ENCODE measurements at regions not wholly inside any gene's neighbourhood (a gene's known extent, or its start where the extent isn't known, plus 50 kb on each side); places are given as distances from the start of the nearest gene placed in this dataset.

DNA sequence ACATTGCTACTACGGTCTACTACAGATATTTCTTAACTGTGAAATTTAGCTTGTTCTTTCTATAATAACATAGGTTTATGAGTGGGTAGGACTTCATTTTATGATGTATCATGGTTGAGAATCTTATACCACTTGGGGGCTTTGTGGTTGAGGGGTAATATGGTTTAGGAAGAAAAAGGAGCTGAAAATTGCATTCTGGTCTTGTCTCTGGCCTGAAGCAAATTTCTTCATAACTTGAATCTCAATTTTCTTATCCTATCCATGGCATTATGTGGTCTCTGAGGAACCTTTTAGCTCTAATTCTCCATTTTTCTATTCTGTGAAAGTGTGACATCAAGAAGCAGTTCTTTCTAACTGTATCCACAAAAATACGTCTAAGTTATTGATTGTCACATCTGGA is 341.0 kb downstream of the SOX2 start:
- Histone ChIP-seq H3K23ac (ENCODE audit: low read length) (no peak overlapping the region), H4K12ac (ENCODE audit: low read depth, low read length) (no peak overlapping the region), H3K4ac (ENCODE audit: low read depth, low read length) (no peak overlapping the region), H3K27ac (ENCODE audit: low read depth, low read length) (no peak overlapping the region), H2BK5ac (ENCODE audit: low read depth, low read length, poor library complexity) (no peak overlapping the region), H4K91ac (ENCODE audit: low read depth, low read length) (no peak overlapping the region), H3K14ac (ENCODE audit: low read length) (no peak overlapping the region), H3K79me1 (ENCODE audit: low read length) (no peaks in the 10 kb centered on the region), H3K18ac (ENCODE audit: low read length) (no peak overlapping the region), H3K36me3 (ENCODE audit: control insufficient read depth in 1 of 2, insufficient read depth in 2 of 2, low read length in 2 of 2) (no peaks in the 10 kb centered on the region), H3K27me3 (ENCODE audit: insufficient read depth, low read length) (no peaks in the 10 kb centered on the region), H3K4me3 (ENCODE audit: low read depth, low read length) (no peak overlapping the region), H2AFZ (ENCODE audit: insufficient read depth, low read length, poor library complexity) (no peak overlapping the region), H4K8ac (ENCODE audit: low read depth, low read length) (no peak overlapping the region), H3K4me1 (ENCODE audit: control insufficient read depth in 1 of 2, insufficient read depth in 2 of 2, low read length in 2 of 2) (no peaks in the 10 kb centered on the region), H3K9ac (ENCODE audit: low read length) (no peak overlapping the region), H3K79me2 (ENCODE audit: control insufficient read depth, insufficient read depth, low read length, poor library complexity) (no peaks in the 10 kb centered on the region), H2BK12ac (ENCODE audit: low read length) (no peak overlapping the region), H3K9me3 (ENCODE audit: insufficient read depth, low read depth, low read length) (no peaks in the 10 kb centered on the region), H2AK5ac (ENCODE audit: low read length) (no peak overlapping the region), H3K4me2 (ENCODE audit: low read length) (no peak overlapping the region), H2BK120ac (ENCODE audit: insufficient read depth, low read length, poor library complexity) (no peak overlapping the region)
- WGBS (ENCODE audit: extremely low coverage, insufficient coverage, insufficient read length) = no CpG with 5 or more reads among the region's 2 CpGs
- no peak for DNase-seq

DNA sequence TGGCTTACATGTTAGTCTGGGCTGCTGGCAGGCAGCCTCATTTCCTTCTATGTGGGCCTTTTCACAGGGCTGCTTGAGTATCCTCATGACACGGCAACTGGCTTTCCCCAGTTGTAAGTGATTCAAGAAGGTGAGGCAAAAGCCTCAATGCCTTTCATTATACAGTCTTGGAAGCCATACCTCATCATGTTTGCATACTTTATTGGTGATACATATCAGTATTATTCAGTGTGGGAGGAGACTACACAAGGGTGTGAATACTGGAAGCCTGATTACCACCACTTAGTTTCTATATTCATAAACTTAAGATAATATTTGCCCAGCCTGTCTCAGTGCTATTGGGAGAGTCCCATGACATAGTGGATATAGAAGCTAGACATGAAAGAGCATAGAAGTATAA is 346.8 kb downstream of the SOX2 start:
- no peaks in the 10 kb centered on the region for H3K36me3 ChIP-seq (ENCODE audit: control insufficient read depth in 1 of 2, insufficient read depth in 2 of 2, low read length in 2 of 2)
- H4K91ac ChIP-seq (ENCODE audit: low read depth, low read length) = no peak overlapping the region
- no CpG with 5 or more reads among the region's 1 CpG for WGBS (ENCODE audit: extremely low coverage, insufficient coverage, insufficient read length)
- no peaks in the 10 kb centered on the region for H3K27me3 ChIP-seq (ENCODE audit: insufficient read depth, low read length)
- H3K79me2 ChIP-seq (ENCODE audit: control insufficient read depth, insufficient read depth, low read length, poor library complexity) = no peaks in the 10 kb centered on the region
- H3K9ac ChIP-seq (ENCODE audit: low read length) = no peak overlapping the region
- no peak overlapping the region for H4K12ac ChIP-seq (ENCODE audit: low read depth, low read length)
- H2AK5ac ChIP-seq (ENCODE audit: low read length) = no peak overlapping the region
- no peaks in the 10 kb centered on the region for H3K9me3 ChIP-seq (ENCODE audit: insufficient read depth, low read depth, low read length)
- H2BK120ac ChIP-seq (ENCODE audit: insufficient read depth, low read length, poor library complexity) = no peak overlapping the region
- H3K4ac ChIP-seq (ENCODE audit: low read depth, low read length) = no peak overlapping the region
- H3K4me2 ChIP-seq (ENCODE audit: low read length) = no peak overlapping the region
- no peak overlapping the region for H3K27ac ChIP-seq (ENCODE audit: low read depth, low read length)
- H3K23ac ChIP-seq (ENCODE audit: low read length) = no peak overlapping the region
- H3K4me3 ChIP-seq (ENCODE audit: low read depth, low read length) = no peak overlapping the region
- no peak overlapping the region for H2BK5ac ChIP-seq (ENCODE audit: low read depth, low read length, poor library complexity)
- H3K4me1 ChIP-seq (ENCODE audit: control insufficient read depth in 1 of 2, insufficient read depth in 2 of 2, low read length in 2 of 2) = no peaks in the 10 kb centered on the region
- no peak overlapping the region for H2AFZ ChIP-seq (ENCODE audit: insufficient read depth, low read length, poor library complexity)
- H4K8ac ChIP-seq (ENCODE audit: low read depth, low read length) = no peak overlapping the region
- DNase-seq = no peak
- no peaks in the 10 kb centered on the region for H3K79me1 ChIP-seq (ENCODE audit: low read length)
- H2BK12ac ChIP-seq (ENCODE audit: low read length) = no peak overlapping the region
- no peak overlapping the region for H3K14ac ChIP-seq (ENCODE audit: low read length)
- H3K18ac ChIP-seq (ENCODE audit: low read length) = no peak overlapping the region

DNA sequence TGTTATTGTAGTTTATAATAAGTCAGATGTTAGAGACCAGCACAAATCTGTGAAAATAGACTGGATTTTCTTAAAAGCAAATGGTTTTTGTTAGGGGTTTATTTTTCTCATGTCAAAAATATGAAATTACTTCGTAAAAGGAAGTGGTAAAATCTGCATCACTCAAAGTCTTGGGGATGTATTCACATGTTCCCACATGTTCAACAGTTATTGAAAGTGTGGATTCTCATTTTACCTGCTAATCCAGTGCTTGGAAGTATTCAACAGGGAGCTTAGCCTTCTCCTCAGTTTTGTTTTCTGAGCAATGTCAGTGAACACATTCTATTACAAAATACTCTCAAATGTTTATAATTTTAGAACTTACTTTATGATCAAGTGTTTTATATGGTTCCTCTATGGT is 352.0 kb downstream of the SOX2 start:
- H3K4me3 ChIP-seq (ENCODE audit: low read depth, low read length) = no peak overlapping the region
- H4K8ac ChIP-seq (ENCODE audit: low read depth, low read length) = no peak overlapping the region
- no CpG with 5 or more reads among the region's 1 CpG for WGBS (ENCODE audit: extremely low coverage, insufficient coverage, insufficient read length)
- no peak overlapping the region for H3K14ac ChIP-seq (ENCODE audit: low read length)
- no peaks in the 10 kb centered on the region for H3K4me1 ChIP-seq (ENCODE audit: control insufficient read depth in 1 of 2, insufficient read depth in 2 of 2, low read length in 2 of 2)
- no peak overlapping the region for H3K4ac ChIP-seq (ENCODE audit: low read depth, low read length)
- no peak overlapping the region for H2BK120ac ChIP-seq (ENCODE audit: insufficient read depth, low read length, poor library complexity)
- H3K79me2 ChIP-seq (ENCODE audit: control insufficient read depth, insufficient read depth, low read length, poor library complexity) = no peaks in the 10 kb centered on the region
- no peak overlapping the region for H3K27ac ChIP-seq (ENCODE audit: low read depth, low read length)
- H3K4me2 ChIP-seq (ENCODE audit: low read length) = no peak overlapping the region
- H2AFZ ChIP-seq (ENCODE audit: insufficient read depth, low read length, poor library complexity) = no peak overlapping the region
- H2BK5ac ChIP-seq (ENCODE audit: low read depth, low read length, poor library complexity) = no peak overlapping the region
- H3K36me3 ChIP-seq (ENCODE audit: control insufficient read depth in 1 of 2, insufficient read depth in 2 of 2, low read length in 2 of 2) = no peaks in the 10 kb centered on the region
- no peaks in the 10 kb centered on the region for H3K27me3 ChIP-seq (ENCODE audit: insufficient read depth, low read length)
- H3K9me3 ChIP-seq (ENCODE audit: insufficient read depth, low read depth, low read length) = no peaks in the 10 kb centered on the region
- DNase-seq = no peak
- H2AK5ac ChIP-seq (ENCODE audit: low read length) = no peak overlapping the region
- no peak overlapping the region for H3K23ac ChIP-seq (ENCODE audit: low read length)
- no peak overlapping the region for H3K18ac ChIP-seq (ENCODE audit: low read length)
- H4K91ac ChIP-seq (ENCODE audit: low read depth, low read length) = no peak overlapping the region
- no peak overlapping the region for H4K12ac ChIP-seq (ENCODE audit: low read depth, low read length)
- no peak overlapping the region for H3K9ac ChIP-seq (ENCODE audit: low read length)
- H2BK12ac ChIP-seq (ENCODE audit: low read length) = no peak overlapping the region
- no peaks in the 10 kb centered on the region for H3K79me1 ChIP-seq (ENCODE audit: low read length)

DNA sequence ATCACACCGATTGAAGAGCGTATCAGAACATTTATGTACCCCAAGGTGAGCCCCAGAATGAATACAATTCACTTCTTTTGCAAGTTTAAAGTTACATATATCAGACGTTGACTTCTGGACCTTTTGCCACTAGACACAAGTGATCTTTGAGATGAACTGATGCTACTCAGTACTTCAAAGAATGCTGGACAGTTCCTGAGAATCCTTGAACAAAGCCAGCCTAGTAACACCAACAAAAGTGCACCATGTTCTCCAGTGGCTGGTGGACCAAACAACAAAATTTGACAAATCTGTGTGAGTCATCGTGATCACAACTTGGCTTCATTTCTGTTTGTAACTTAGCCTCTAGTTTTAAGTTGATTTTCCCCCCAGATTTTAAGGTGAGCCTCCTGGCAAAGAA is 355.7 kb downstream of the SOX2 start:
- Histone ChIP-seq H2BK12ac (ENCODE audit: low read length) (no peak overlapping the region), H3K23ac (ENCODE audit: low read length) (no peak overlapping the region), H4K12ac (ENCODE audit: low read depth, low read length) (no peak overlapping the region), H3K27ac (ENCODE audit: low read depth, low read length) (no peak overlapping the region), H3K14ac (ENCODE audit: low read length) (no peak overlapping the region), H4K91ac (ENCODE audit: low read depth, low read length) (no peak overlapping the region), H2BK120ac (ENCODE audit: insufficient read depth, low read length, poor library complexity) (no peak overlapping the region), H3K4ac (ENCODE audit: low read depth, low read length) (no peak overlapping the region), H2AK5ac (ENCODE audit: low read length) (no peak overlapping the region), H2BK5ac (ENCODE audit: low read depth, low read length, poor library complexity) (no peak overlapping the region), H3K79me2 (ENCODE audit: control insufficient read depth, insufficient read depth, low read length, poor library complexity) (no peaks in the 10 kb centered on the region), H3K4me1 (ENCODE audit: control insufficient read depth in 1 of 2, insufficient read depth in 2 of 2, low read length in 2 of 2) (no peaks in the 10 kb centered on the region), H4K8ac (ENCODE audit: low read depth, low read length) (no peak overlapping the region), H3K27me3 (ENCODE audit: insufficient read depth, low read length) (no peaks in the 10 kb centered on the region), H3K4me2 (ENCODE audit: low read length) (no peak overlapping the region), H3K18ac (ENCODE audit: low read length) (no peak overlapping the region), H3K36me3 (ENCODE audit: control insufficient read depth in 1 of 2, insufficient read depth in 2 of 2, low read length in 2 of 2) (no peaks in the 10 kb centered on the region), H3K4me3 (ENCODE audit: low read depth, low read length) (no peak overlapping the region), H3K79me1 (ENCODE audit: low read length) (no peaks in the 10 kb centered on the region), H2AFZ (ENCODE audit: insufficient read depth, low read length, poor library complexity) (no peak overlapping the region), H3K9me3 (ENCODE audit: insufficient read depth, low read depth, low read length) (no peaks in the 10 kb centered on the region), H3K9ac (ENCODE audit: low read length) (no peak overlapping the region)
- no peak for DNase-seq
- no CpG with 5 or more reads among the region's 4 CpGs for WGBS (ENCODE audit: extremely low coverage, insufficient coverage, insufficient read length)
